ENCODE measurements at regions not wholly inside any gene's neighbourhood (a gene's known extent, or its start where the extent isn't known, plus 50 kb on each side); places are given as distances from the start of the nearest gene placed in this dataset.

GRCh38 chr11:115672412-115672811, 168.2 kb upstream of the CADM1 start:
- H3K4me1 ChIP-seq (ENCODE audit: control insufficient read depth in 1 of 2, insufficient read depth in 2 of 2, low read length in 2 of 2): peaks cover 19 to 27% of the 10 kb centered on the region in 2 experiments
- DNase-seq: no peak
- H4K8ac ChIP-seq (ENCODE audit: low read depth, low read length): no peak overlapping the region
- no peak overlapping the region for H2BK120ac ChIP-seq (ENCODE audit: insufficient read depth, low read length, poor library complexity)
- no peaks in the 10 kb centered on the region for H3K79me2 ChIP-seq (ENCODE audit: control insufficient read depth, insufficient read depth, low read length, poor library complexity)
- H3K18ac ChIP-seq (ENCODE audit: low read length): no peak overlapping the region
- H3K4me2 ChIP-seq (ENCODE audit: low read length): no peak overlapping the region
- no peak overlapping the region for H4K12ac ChIP-seq (ENCODE audit: low read depth, low read length)
- H2AK5ac ChIP-seq (ENCODE audit: low read length): no peak overlapping the region
- WGBS (ENCODE audit: extremely low coverage, insufficient coverage, insufficient read length): no CpG with 5 or more reads among the region's 7 CpGs
- no peak overlapping the region for H3K27ac ChIP-seq (ENCODE audit: low read depth, low read length)
- H3K9ac ChIP-seq (ENCODE audit: low read length): no peak overlapping the region
- H2BK5ac ChIP-seq (ENCODE audit: low read depth, low read length, poor library complexity): no peak overlapping the region
- no peaks in the 10 kb centered on the region for H3K36me3 ChIP-seq (ENCODE audit: control insufficient read depth in 1 of 2, insufficient read depth in 2 of 2, low read length in 2 of 2)
- no peak overlapping the region for H2BK12ac ChIP-seq (ENCODE audit: low read length)
- H3K79me1 ChIP-seq (ENCODE audit: low read length): peaks cover 2% of the 10 kb centered on the region
- H2AFZ ChIP-seq (ENCODE audit: insufficient read depth, low read length, poor library complexity): no peak overlapping the region
- no peak overlapping the region for H3K23ac ChIP-seq (ENCODE audit: low read length)
- H3K4me3 ChIP-seq (ENCODE audit: low read depth, low read length): no peak overlapping the region
- no peak overlapping the region for H3K4ac ChIP-seq (ENCODE audit: low read depth, low read length)
- H3K9me3 ChIP-seq (ENCODE audit: insufficient read depth, low read depth, low read length): no peaks in the 10 kb centered on the region
- no peak overlapping the region for H3K14ac ChIP-seq (ENCODE audit: low read length)
- H4K91ac ChIP-seq (ENCODE audit: low read depth, low read length): no peak overlapping the region
- no peaks in the 10 kb centered on the region for H3K27me3 ChIP-seq (ENCODE audit: insufficient read depth, low read length)

DNA sequence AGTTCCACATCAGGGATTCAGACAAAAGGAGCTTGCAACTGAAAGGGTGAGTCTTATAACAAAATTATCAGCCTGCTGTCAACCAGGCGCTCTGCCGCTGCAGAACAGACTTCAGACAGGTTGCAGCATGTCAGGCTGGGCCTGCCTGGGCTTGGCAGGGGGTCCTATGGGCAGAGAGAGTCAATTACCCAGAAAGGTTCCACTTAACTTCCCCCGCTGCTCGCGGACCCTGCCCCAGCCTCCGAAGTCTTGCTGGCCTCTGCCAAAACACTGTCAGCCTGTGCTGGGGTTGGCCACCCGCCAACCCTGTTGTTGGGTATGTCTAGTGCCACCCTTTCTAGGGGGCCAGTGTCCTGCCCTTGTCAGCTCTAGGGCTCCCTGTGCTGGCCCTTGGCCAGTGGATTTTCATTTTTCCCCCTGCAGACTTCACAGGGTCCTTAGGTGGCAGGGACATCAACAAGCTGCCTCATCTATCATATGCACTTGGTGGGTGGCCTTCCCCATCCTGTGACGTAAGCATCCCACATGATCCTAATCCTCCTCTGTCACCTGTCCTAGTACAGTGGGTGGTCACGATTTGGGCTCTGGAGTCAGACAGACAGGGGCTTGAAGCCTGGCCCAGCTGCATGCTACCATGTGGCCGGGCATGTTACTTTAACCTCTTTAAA, 166.5 kb upstream of the CADM1 start:
- no peak overlapping the region for H4K12ac ChIP-seq (ENCODE audit: low read depth, low read length)
- no peak overlapping the region for H3K18ac ChIP-seq (ENCODE audit: low read length)

DNA sequence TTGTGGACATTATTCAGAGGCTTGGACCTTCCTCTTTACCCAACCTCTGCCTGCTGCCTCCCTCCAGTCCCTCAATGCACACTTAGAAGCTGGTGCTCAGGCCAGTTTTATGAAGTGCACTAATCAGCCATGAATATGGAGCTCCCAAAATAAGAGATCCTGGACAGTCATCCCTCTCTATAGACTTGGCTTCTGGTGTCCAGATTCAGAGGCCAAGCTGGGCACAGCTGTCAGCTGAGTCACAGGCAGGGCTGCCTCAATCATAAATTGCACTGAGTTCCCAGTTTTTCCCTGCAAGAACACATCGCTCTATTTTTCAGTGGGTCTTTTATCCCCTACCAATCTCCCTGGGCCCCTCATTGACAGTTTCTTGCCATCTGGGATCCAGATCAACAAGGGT, 161.7 kb upstream of the CADM1 start:
- WGBS (ENCODE audit: extremely low coverage, insufficient coverage, insufficient read length): no CpG with 5 or more reads among the region's 1 CpG
- Histone ChIP-seq H3K27ac (ENCODE audit: low read depth, low read length) (no peak overlapping the region), H3K36me3 (ENCODE audit: control insufficient read depth in 1 of 2, insufficient read depth in 2 of 2, low read length in 2 of 2) (no peaks in the 10 kb centered on the region), H2BK12ac (ENCODE audit: low read length) (no peak overlapping the region), H3K27me3 (ENCODE audit: insufficient read depth, low read length) (peaks cover 3% of the 10 kb centered on the region), H2AK5ac (ENCODE audit: low read length) (no peak overlapping the region), H2AFZ (ENCODE audit: insufficient read depth, low read length, poor library complexity) (no peak overlapping the region), H3K4me2 (ENCODE audit: low read length) (no peak overlapping the region), H3K4me1 (ENCODE audit: control insufficient read depth in 1 of 2, insufficient read depth in 2 of 2, low read length in 2 of 2) (no peaks in the 10 kb centered on the region), H3K79me2 (ENCODE audit: control insufficient read depth, insufficient read depth, low read length, poor library complexity) (no peaks in the 10 kb centered on the region), H3K23ac (ENCODE audit: low read length) (no peak overlapping the region), H3K9ac (ENCODE audit: low read length) (no peak overlapping the region), H3K4ac (ENCODE audit: low read depth, low read length) (no peak overlapping the region), H4K12ac (ENCODE audit: low read depth, low read length) (no peak overlapping the region), H2BK120ac (ENCODE audit: insufficient read depth, low read length, poor library complexity) (no peak overlapping the region), H3K4me3 (ENCODE audit: low read depth, low read length) (no peak overlapping the region), H3K14ac (ENCODE audit: low read length) (no peak overlapping the region), H3K18ac (ENCODE audit: low read length) (no peak overlapping the region), H3K79me1 (ENCODE audit: low read length) (no peaks in the 10 kb centered on the region), H2BK5ac (ENCODE audit: low read depth, low read length, poor library complexity) (no peak overlapping the region), H4K91ac (ENCODE audit: low read depth, low read length) (no peak overlapping the region), H3K9me3 (ENCODE audit: insufficient read depth, low read depth, low read length) (no peaks in the 10 kb centered on the region), H4K8ac (ENCODE audit: low read depth, low read length) (no peak overlapping the region)
- no peak for DNase-seq

More for the DNA sequence above, 166.5 kb upstream of the CADM1 start:
- H2BK12ac ChIP-seq (ENCODE audit: low read length): no peak overlapping the region
- no peaks in the 10 kb centered on the region for H3K36me3 ChIP-seq (ENCODE audit: control insufficient read depth in 1 of 2, insufficient read depth in 2 of 2, low read length in 2 of 2)
- no peak overlapping the region for H3K27ac ChIP-seq (ENCODE audit: low read depth, low read length)
- H3K4ac ChIP-seq (ENCODE audit: low read depth, low read length): no peak overlapping the region
- H4K8ac ChIP-seq (ENCODE audit: low read depth, low read length): no peak overlapping the region
- H3K79me1 ChIP-seq (ENCODE audit: low read length): peaks cover 2% of the 10 kb centered on the region
- no peak for DNase-seq
- H3K4me3 ChIP-seq (ENCODE audit: low read depth, low read length): no peak overlapping the region
- H3K14ac ChIP-seq (ENCODE audit: low read length): no peak overlapping the region
- H3K4me2 ChIP-seq (ENCODE audit: low read length): no peak overlapping the region
- H3K27me3 ChIP-seq (ENCODE audit: insufficient read depth, low read length): no peaks in the 10 kb centered on the region
- H2BK120ac ChIP-seq (ENCODE audit: insufficient read depth, low read length, poor library complexity): no peak overlapping the region
- H2AK5ac ChIP-seq (ENCODE audit: low read length): no peak overlapping the region
- H3K9ac ChIP-seq (ENCODE audit: low read length): no peak overlapping the region
- H3K23ac ChIP-seq (ENCODE audit: low read length): no peak overlapping the region
- no peak overlapping the region for H2BK5ac ChIP-seq (ENCODE audit: low read depth, low read length, poor library complexity)
- no peaks in the 10 kb centered on the region for H3K79me2 ChIP-seq (ENCODE audit: control insufficient read depth, insufficient read depth, low read length, poor library complexity)
- peaks cover 11 to 18% of the 10 kb centered on the region in 2 experiments for H3K4me1 ChIP-seq (ENCODE audit: control insufficient read depth in 1 of 2, insufficient read depth in 2 of 2, low read length in 2 of 2)
- no peaks in the 10 kb centered on the region for H3K9me3 ChIP-seq (ENCODE audit: insufficient read depth, low read depth, low read length)
- no peak overlapping the region for H4K91ac ChIP-seq (ENCODE audit: low read depth, low read length)
- no peak overlapping the region for H2AFZ ChIP-seq (ENCODE audit: insufficient read depth, low read length, poor library complexity)
- no CpG with 5 or more reads among the region's 10 CpGs for WGBS (ENCODE audit: extremely low coverage, insufficient coverage, insufficient read length)

DNA sequence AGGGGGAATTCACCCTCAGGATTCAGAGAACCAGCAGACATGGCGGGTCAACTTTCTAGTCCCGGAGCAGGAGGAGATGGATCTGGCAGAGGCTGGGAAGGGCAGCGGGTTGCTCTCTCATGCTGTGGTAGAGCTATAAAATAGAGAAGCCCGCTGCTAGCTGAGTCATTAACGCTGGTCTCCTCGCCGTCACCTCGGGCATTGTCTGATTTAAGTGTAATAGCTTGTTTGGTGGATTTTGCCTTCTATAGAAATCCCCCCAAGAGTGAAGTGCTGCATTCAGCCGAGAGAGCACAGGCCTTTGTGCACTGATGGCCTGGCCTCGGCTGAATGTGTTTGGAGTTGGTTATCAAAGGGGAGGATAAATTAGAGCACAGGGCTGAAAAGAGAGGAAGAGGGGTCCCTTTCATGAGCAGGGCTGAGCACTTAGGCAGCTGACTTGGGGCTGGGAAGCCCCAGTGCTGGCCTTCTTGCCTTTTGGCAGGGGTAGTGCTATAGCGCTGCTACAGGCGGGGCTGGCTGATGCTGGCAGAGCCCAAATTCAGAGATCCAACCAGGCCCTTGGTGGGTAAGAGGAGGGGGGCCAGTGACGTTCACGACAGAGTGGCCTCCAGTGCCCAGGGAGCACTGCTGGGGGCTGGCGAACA, 161.1 kb upstream of the CADM1 start:
- Histone ChIP-seq H3K36me3 (ENCODE audit: control insufficient read depth in 1 of 2, insufficient read depth in 2 of 2, low read length in 2 of 2) (no peaks in the 10 kb centered on the region), H3K9me3 (ENCODE audit: insufficient read depth, low read depth, low read length) (no peaks in the 10 kb centered on the region), H2AK5ac (ENCODE audit: low read length) (no peak overlapping the region), H3K27me3 (ENCODE audit: insufficient read depth, low read length) (peaks cover 9% of the 10 kb centered on the region), H2AFZ (ENCODE audit: insufficient read depth, low read length, poor library complexity) (no peak overlapping the region), H4K91ac (ENCODE audit: low read depth, low read length) (no peak overlapping the region), H3K4me3 (ENCODE audit: low read depth, low read length) (no peak overlapping the region), H2BK12ac (ENCODE audit: low read length) (no peak overlapping the region), H3K4ac (ENCODE audit: low read depth, low read length) (no peak overlapping the region), H2BK5ac (ENCODE audit: low read depth, low read length, poor library complexity) (no peak overlapping the region), H3K4me1 (ENCODE audit: control insufficient read depth in 1 of 2, insufficient read depth in 2 of 2, low read length in 2 of 2) (peaks cover 4% of the 10 kb centered on the region in 2 experiments), H3K18ac (ENCODE audit: low read length) (no peak overlapping the region), H4K12ac (ENCODE audit: low read depth, low read length) (no peak overlapping the region), H3K9ac (ENCODE audit: low read length) (no peak overlapping the region), H3K79me1 (ENCODE audit: low read length) (no peaks in the 10 kb centered on the region), H3K27ac (ENCODE audit: low read depth, low read length) (no peak overlapping the region), H3K4me2 (ENCODE audit: low read length) (no peak overlapping the region), H4K8ac (ENCODE audit: low read depth, low read length) (no peak overlapping the region), H3K14ac (ENCODE audit: low read length) (no peak overlapping the region), H2BK120ac (ENCODE audit: insufficient read depth, low read length, poor library complexity) (no peak overlapping the region), H3K23ac (ENCODE audit: low read length) (no peak overlapping the region), H3K79me2 (ENCODE audit: control insufficient read depth, insufficient read depth, low read length, poor library complexity) (no peaks in the 10 kb centered on the region)
- WGBS (ENCODE audit: extremely low coverage, insufficient coverage, insufficient read length): no CpG with 5 or more reads among the region's 15 CpGs
- DNase-seq: no peak

Measured in trophoblast cell (in vitro differentiated cells and primary cell).